Erythroblast (primary cell): ENCODE measurements at regions not wholly inside any gene's neighbourhood (a gene's known extent, or its start where the extent isn't known, plus 50 kb on each side); places are given as distances from the start of the nearest gene placed in this dataset.
"Not testable (repeated sequence)": the region's sequence is repeated elsewhere in the genome, so short reads cannot be mapped to it uniquely, and the experiment has no call there.

ENCODE experiments used
- GATA1 ChIP-seq: IDR thresholded peaks from 2 replicates; pipeline ENCODE4 v1.6.1; 2011; ENCODE audit warnings: low read depth, mild to moderate bottlenecking, control low read depth, low read length, moderate library complexity
- POLR2A ChIP-seq: IDR thresholded peaks from 2 replicates; pipeline ENCODE4 v1.6.1; 2011; ENCODE audit warnings: mild to moderate bottlenecking, low read length

DNA sequence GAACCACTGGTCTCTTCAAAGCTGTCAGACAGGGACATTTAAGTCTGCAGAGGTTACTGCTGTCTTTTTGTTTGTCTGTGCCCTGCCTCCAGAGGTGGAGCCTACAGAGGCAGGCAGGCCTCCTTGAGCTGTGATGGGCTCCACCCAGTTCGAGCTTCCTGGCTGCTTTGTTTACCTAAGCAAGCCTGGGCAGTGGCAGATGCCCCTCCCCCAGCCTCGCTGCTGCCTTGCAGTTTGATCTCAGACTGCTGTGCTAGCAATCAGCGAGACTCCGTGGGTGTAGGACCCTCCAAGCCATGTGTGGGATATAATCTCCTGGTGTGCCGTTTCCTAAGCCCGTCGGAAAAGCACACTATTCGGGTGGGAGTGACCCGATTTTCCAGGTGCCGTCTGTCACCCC lies 1243.2 kb upstream of the CRIM1 start:
- TF ChIP-seq POLR2A, GATA1: not testable (repeated sequence)
